GM23248 (cell line): ENCODE measurements at regions not wholly inside any gene's neighbourhood (a gene's known extent, or its start where the extent isn't known, plus 50 kb on each side); places are given as distances from the start of the nearest gene placed in this dataset.

Experiments
- EZH2 ChIP-seq: fragments of 200-600 bp; sonication (generic); IDR thresholded peaks from 2 replicates; pipeline ENCODE4 v1.6.1; 2018; ENCODE audit warnings: antibody characterized with exemption, mild to moderate bottlenecking; ENCODE audit not compliant: insufficient read depth, poor library complexity, severe bottlenecking
- EZH2phosphoT487 ChIP-seq: fragments of 200-600 bp; sonication (generic); IDR thresholded peaks from 2 replicates; pipeline ENCODE4 v1.6.1; 2018; ENCODE audit warnings: antibody characterized with exemption, moderate library complexity, mild to moderate bottlenecking, low read depth; ENCODE audit not compliant: insufficient read depth

DNA sequence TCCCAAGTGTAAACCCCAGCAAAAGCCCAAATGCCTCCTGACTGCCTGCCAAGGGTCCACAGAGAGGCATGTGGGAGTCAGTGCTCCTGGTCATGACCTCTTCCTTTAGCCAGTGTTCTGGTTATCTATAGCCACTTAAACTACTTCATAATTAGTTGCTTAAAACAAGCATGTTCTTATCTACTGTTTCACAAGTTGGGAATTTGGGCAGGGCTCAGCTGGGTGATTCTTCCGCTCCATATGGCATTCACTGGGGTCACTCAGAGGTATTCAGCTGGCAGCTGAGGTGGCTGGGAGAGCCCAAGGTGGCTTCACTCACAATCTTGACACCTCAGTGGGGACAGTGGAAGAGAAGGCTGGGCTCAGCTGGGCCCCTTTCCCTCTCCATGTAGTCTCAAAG, 184.0 kb upstream of the RGS6 start:
- TF ChIP-seq EZH2phosphoT487 (no peak), EZH2 (no peak)
